Neural crest cell (in vitro differentiated cells): ENCODE measurements at regions not wholly inside any gene's neighbourhood (a gene's known extent, or its start where the extent isn't known, plus 50 kb on each side); places are given as distances from the start of the nearest gene placed in this dataset.

Experiments used
- DNase-seq: peaks from one replicate; pipeline ENCODE4 v3.0.0; 2021; ENCODE audit warnings: low read depth, mixed read lengths, low spot score
- H3K27ac Mint-ChIP-seq: one replicate; pipeline ENCODE4 v1.8.0; 2021; ENCODE audit warnings: mild to moderate bottlenecking, mixed read lengths; ENCODE audit not compliant: unreplicated experiment
- H3K27me3 Mint-ChIP-seq: 2 replicates; pipeline ENCODE4 v1.8.0; 2021; ENCODE audit warnings: low read depth, mild to moderate bottlenecking, mixed read lengths
- H3K36me3 Mint-ChIP-seq: 2 replicates; pipeline ENCODE4 v1.8.0; 2021; ENCODE audit warnings: low read depth, mild to moderate bottlenecking, mixed read lengths
- H3K4me1 Mint-ChIP-seq: 2 replicates; pipeline ENCODE4 v1.8.0; 2021; ENCODE audit warnings: mixed read lengths
- H3K4me3 Mint-ChIP-seq: one replicate; pipeline ENCODE4 v1.8.0; 2021; ENCODE audit warnings: mild to moderate bottlenecking, mixed read lengths
- H3K9me3 Mint-ChIP-seq: 2 replicates; pipeline ENCODE4 v1.8.0; 2021; ENCODE audit warnings: mixed read lengths
- CTCF ChIP-seq: fragments of 200-600 bp; sonication (generic); conservative IDR thresholded peaks from 2 replicates; pipeline ENCODE4 v1.5.0; 2021; ENCODE audit warnings: antibody characterized with exemption, mild to moderate bottlenecking

- Mint-ChIP-seq H3K4me1 (peaks cover 60% of the 10 kb centered on the region), H3K27me3 (no peaks in the 10 kb centered on the region), H3K27ac (no peak overlapping the region), H3K9me3 (peaks cover 2% of the 10 kb centered on the region), H3K4me3 (no peak overlapping the region), H3K36me3 (no peaks in the 10 kb centered on the region)
- DNase-seq, result no peak
- TF ChIP-seq CTCF, result no peak
Observed at GRCh38 chr12:92504594-92504981, 198.2 kb upstream of the PLEKHG7 start.

- Mint-ChIP-seq H3K4me3 (peak overlapping the region; percentile 4), H3K4me1 (peaks cover 60% of the 10 kb centered on the region), H3K36me3 (no peaks in the 10 kb centered on the region), H3K9me3 (peaks cover 2% of the 10 kb centered on the region), H3K27ac (peak overlapping the region; percentile 78), H3K27me3 (no peaks in the 10 kb centered on the region)
- DNase-seq, result no peak
- no peak for TF ChIP-seq CTCF
Observed at GRCh38 chr12:92503971-92504593, 198.7 kb upstream of the PLEKHG7 start.

- no peak for DNase-seq
- H3K36me3 Mint-ChIP-seq, result no peaks in the 10 kb centered on the region
- peaks cover 2% of the 10 kb centered on the region for H3K9me3 Mint-ChIP-seq
- H3K27me3 Mint-ChIP-seq, result no peaks in the 10 kb centered on the region
- H3K27ac Mint-ChIP-seq, result peak overlapping the region; percentile 78
- peaks cover 59% of the 10 kb centered on the region for H3K4me1 Mint-ChIP-seq
- TF ChIP-seq CTCF, result no peak
- H3K4me3 Mint-ChIP-seq, result peak overlapping the region; percentile 32
Observed at GRCh38 chr12:92503029-92503931, 199.5 kb upstream of the PLEKHG7 start.

GRCh38 chr12:92502417-92503028 is 200.3 kb upstream of the PLEKHG7 start:
- Mint-ChIP-seq H3K36me3 (no peaks in the 10 kb centered on the region), H3K4me3 (peak overlapping the region; percentile 32), H3K27me3 (no peaks in the 10 kb centered on the region), H3K9me3 (no peaks in the 10 kb centered on the region), H3K4me1 (peaks cover 51% of the 10 kb centered on the region), H3K27ac (peak overlapping the region; percentile 51)
- no peak for TF ChIP-seq CTCF
- no peak for DNase-seq

GRCh38 chr12:92496790-92497189 is 206.0 kb upstream of the PLEKHG7 start:
- no peak for TF ChIP-seq CTCF
- Mint-ChIP-seq H3K4me3 (no peak overlapping the region), H3K27ac (no peak overlapping the region), H3K9me3 (peaks cover 9% of the 10 kb centered on the region), H3K36me3 (peaks cover 4% of the 10 kb centered on the region), H3K4me1 (no peaks in the 10 kb centered on the region), H3K27me3 (no peaks in the 10 kb centered on the region)
- no peak for DNase-seq
